IMR-90 (cell line): ENCODE measurements at regions not wholly inside any gene's neighbourhood (a gene's known extent, or its start where the extent isn't known, plus 50 kb on each side); places are given as distances from the start of the nearest gene placed in this dataset.

Experiments
- ATAC-seq: fragments of 200-7000 bp; cut with Tn5 transposase; 2 replicates; pipeline ENCODE4 v1.9.1; 2020; ENCODE audit warnings: low read depth, mild to moderate bottlenecking, moderate library complexity
- BruUV-seq: library from RNA; stranded (reverse); fragments of 400-500 nt; replicated peaks from 2 replicates; lab custom pipeline; 2021; lab: Mats Ljungman, UMichigan
- CTCF ChIA-PET: fragments of 300-600 bp; formaldehyde crosslinking; extraction: SDS; loops from one replicate; lab custom pipeline; 2021; ENCODE audit warnings: antibody characterized with exemption; lab: Yijun Ruan, JAX
- POLR2A ChIA-PET: fragments of 300-600 bp; sonication (Branson Sonifier 250); formaldehyde crosslinking; loops from one replicate; lab custom pipeline; 2022; ENCODE audit warnings: antibody characterized with exemption; ENCODE audit not compliant: unreplicated experiment; lab: Charles Lee
- DNase-seq: peaks from one replicate; pipeline ENCODE4 v3.0.0; 2013
- H2AFZ ChIP-seq: replicated peaks from 2 replicates; pipeline ENCODE3; 2013; ENCODE audit warnings: low read length, mild to moderate bottlenecking; ENCODE audit not compliant: poor library complexity
- H2AK5ac ChIP-seq: 2 replicates; pipeline ENCODE4 v1.6.1; 2013; ENCODE audit warnings: low read depth, low read length, inconsistent platforms
- H2AK9ac ChIP-seq: replicated peaks from 2 replicates; pipeline ENCODE3; 2013; ENCODE audit warnings: mild to moderate bottlenecking, low read depth, low read length, moderate library complexity; ENCODE audit not compliant: poor library complexity
- H2BK120ac ChIP-seq: 2 replicates; pipeline ENCODE4 v1.6.1; 2013; ENCODE audit warnings: low read depth, low read length, inconsistent platforms
- H2BK15ac ChIP-seq: 3 replicates; pipeline ENCODE4 v1.6.1; 2013; ENCODE audit warnings: low read depth, low read length, inconsistent platforms
- H2BK20ac ChIP-seq: 2 replicates; pipeline ENCODE4 v1.6.1; 2013; ENCODE audit warnings: low read depth, mild to moderate bottlenecking, inconsistent platforms, low read length, moderate library complexity
- H2BK5ac ChIP-seq: 2 replicates; pipeline ENCODE4 v1.6.1; 2013; ENCODE audit warnings: mild to moderate bottlenecking, low read depth, low read length, inconsistent platforms; ENCODE audit not compliant: poor library complexity, severe bottlenecking
- H3K14ac ChIP-seq: replicated peaks from 2 replicates; pipeline ENCODE4 v1.6.1; 2013; ENCODE audit warnings: low read depth, low read length, inconsistent platforms
- H3K18ac ChIP-seq: 2 replicates; pipeline ENCODE4 v1.6.1; 2013; ENCODE audit warnings: low read depth, low read length, control low read depth
- H3K23ac ChIP-seq: 2 replicates; pipeline ENCODE4 v1.6.1; 2013; ENCODE audit warnings: low read depth, low read length, inconsistent platforms
- H3K27ac ChIP-seq: 2 replicates; pipeline ENCODE4 v1.5.1; 2013; ENCODE audit warnings: mild to moderate bottlenecking, control low read depth, low read length; ENCODE audit not compliant: insufficient read depth
- H3K27me3 ChIP-seq: 2 replicates; pipeline ENCODE4 v1.6.1; 2013; ENCODE audit warnings: low read length; ENCODE audit not compliant: control insufficient read depth, insufficient read depth
- H3K36me3 ChIP-seq: 2 replicates; pipeline ENCODE4 v1.6.1; 2013; ENCODE audit warnings: low read length, mixed read lengths; ENCODE audit not compliant: control insufficient read depth, insufficient read depth
- H3K4ac ChIP-seq: 2 replicates; pipeline ENCODE4 v1.6.1; 2013; ENCODE audit warnings: low read depth, low read length, inconsistent platforms
- H3K4me1 ChIP-seq: 2 replicates; pipeline ENCODE4 v1.6.1; 2013; ENCODE audit warnings: low read length, mixed read lengths; ENCODE audit not compliant: control insufficient read depth, insufficient read depth
- H3K4me2 ChIP-seq: 2 replicates; pipeline ENCODE4 v1.6.1; 2013; ENCODE audit warnings: low read depth, mild to moderate bottlenecking, control low read depth, low read length, moderate library complexity
- H3K4me3 ChIP-seq: 2 replicates; pipeline ENCODE4 v1.5.1; 2013; ENCODE audit warnings: low read depth, mild to moderate bottlenecking, control low read depth, low read length, moderate library complexity; ENCODE audit not compliant: insufficient read depth
- H3K56ac ChIP-seq: 2 replicates; pipeline ENCODE4 v1.6.1; 2013; ENCODE audit warnings: low read length, inconsistent platforms; ENCODE audit not compliant: insufficient read depth; ENCODE audit errors: extremely low read depth
- H3K79me1 ChIP-seq, 2 experiments: 2 replicates each; pipeline ENCODE4 v1.6.1; 2013; ENCODE audit warnings: low read length in 2 of 2, inconsistent platforms in 1 of 2, low read depth in 1 of 2
- H3K9ac ChIP-seq: 2 replicates; pipeline ENCODE4 v1.6.1; 2013; ENCODE audit warnings: low read depth, low read length, control low read depth
- H3K9me1 ChIP-seq: 2 replicates; pipeline ENCODE4 v1.6.1; 2013; ENCODE audit warnings: low read length, inconsistent platforms; ENCODE audit not compliant: insufficient read depth
- H3K9me3 ChIP-seq: 2 replicates; pipeline ENCODE4 v1.6.1; 2013; ENCODE audit warnings: low read length; ENCODE audit not compliant: control insufficient read depth, insufficient read depth
- H4K20me1 ChIP-seq: 2 replicates; pipeline ENCODE4 v1.6.1; 2013; ENCODE audit warnings: low read length, inconsistent platforms; ENCODE audit not compliant: insufficient read depth
- H4K5ac ChIP-seq: 2 replicates; pipeline ENCODE4 v1.6.1; 2013; ENCODE audit warnings: mild to moderate bottlenecking, low read depth, low read length, control low read depth
- H4K8ac ChIP-seq, 2 experiments: 2 replicates each; pipeline ENCODE4 v1.6.1; 2013; ENCODE audit warnings: low read depth in 2 of 2, low read length in 2 of 2, control low read depth in 1 of 2, inconsistent platforms in 1 of 2
- H4K91ac ChIP-seq: 2 replicates; pipeline ENCODE4 v1.6.1; 2013; ENCODE audit warnings: low read depth, low read length, inconsistent platforms; ENCODE audit not compliant: insufficient read depth
- BHLHE40 ChIP-seq: fragments of 150-350 bp; IDR thresholded peaks from 2 replicates; pipeline ENCODE4 v1.6.1; 2016; ENCODE audit warnings: mild to moderate bottlenecking, low read depth, low read length
- CEBPB ChIP-seq: IDR thresholded peaks from 2 replicates; pipeline ENCODE4 v1.6.1; 2012; ENCODE audit warnings: low read depth, low read length, improper control_type of control experiment
- CHD1 ChIP-seq: IDR thresholded peaks from 2 replicates; pipeline ENCODE4 v1.6.1; 2012; ENCODE audit warnings: low read depth, low read length, improper control_type of control experiment
- FOS ChIP-seq: fragments of 150-350 bp; IDR thresholded peaks from 2 replicates; pipeline ENCODE4 v1.6.1; 2016; ENCODE audit warnings: low read depth, low read length
- MAFK ChIP-seq: IDR thresholded peaks from 2 replicates; pipeline ENCODE4 v1.6.1; 2012; ENCODE audit warnings: low read depth, low read length, improper control_type of control experiment
- MAZ ChIP-seq: IDR thresholded peaks from 2 replicates; pipeline ENCODE4 v1.6.1; 2012; ENCODE audit warnings: low read depth, mild to moderate bottlenecking, low read length, improper control_type of control experiment, moderate library complexity, borderline replicate concordance
- MXI1 ChIP-seq: IDR thresholded peaks from 2 replicates; pipeline ENCODE4 v1.6.1; 2012; ENCODE audit warnings: low read depth, mild to moderate bottlenecking, low read length, moderate library complexity, borderline replicate concordance
- NFE2L2 ChIP-seq: fragments of 150-350 bp; IDR thresholded peaks from 2 replicates; pipeline ENCODE4 v1.6.1; 2016; ENCODE audit warnings: low read depth, mild to moderate bottlenecking, low read length
- POLR2A ChIP-seq: IDR thresholded peaks from 2 replicates; pipeline ENCODE4 v1.6.1; 2012; ENCODE audit warnings: mild to moderate bottlenecking, low read depth, low read length
- RAD21 ChIP-seq: IDR thresholded peaks from 2 replicates; pipeline ENCODE4 v1.6.1; 2012; ENCODE audit warnings: low read length, improper control_type of control experiment
- RCOR1 ChIP-seq: IDR thresholded peaks from 2 replicates; pipeline ENCODE4 v1.6.1; 2012; ENCODE audit warnings: mild to moderate bottlenecking, low read length, improper control_type of control experiment; ENCODE audit not compliant: insufficient replicate concordance
- RFX5 ChIP-seq: IDR thresholded peaks from 2 replicates; pipeline ENCODE4 v1.8.0; 2012; ENCODE audit warnings: low read depth, mild to moderate bottlenecking, low read length, moderate library complexity
- SMC3 ChIP-seq: fragments of 150-350 bp; IDR thresholded peaks from 2 replicates; pipeline ENCODE4 v1.6.1; 2016; ENCODE audit warnings: low read depth, mild to moderate bottlenecking, antibody characterized with exemption, low read length, moderate library complexity
- dilution Hi-C: fragments of 300-500 bp; cut with HindIII; formaldehyde crosslinking; loops from one replicate; pipeline ENCODE4 v1.14.3; 2018; ENCODE audit warnings: low sequenced_read_pairs; ENCODE audit not compliant: unreplicated experiment
- in situ Hi-C: fragments of 300-500 bp; cut with MboI; formaldehyde crosslinking; loops from 3 replicates; pipeline ENCODE4 v1.14.3; 2019; ENCODE audit warnings: low sequenced_read_pairs, inconsistent platforms, mixed read lengths
- intact Hi-C: fragments of 100-400 bp; cut with micrococcal nuclease; formaldehyde crosslinking; loops from 2 replicates; pipeline ENCODE4 v1.10.0; 2022
- TF ChIP-seq, protein P1 (sequence below): fragments of 150-350 bp; IDR thresholded peaks from 2 replicates; pipeline ENCODE4 v1.6.1; 2017; ENCODE audit warnings: mild to moderate bottlenecking, antibody characterized with exemption, low read length, low read depth
- TF ChIP-seq, protein P2 (sequence below): conservative IDR thresholded peaks from 2 replicates; pipeline ENCODE4 v1.5.1; 2012; ENCODE audit warnings: mild to moderate bottlenecking, low read depth, low read length, improper control_type of control experiment
- TF ChIP-seq, protein P3 (sequence below): fragments of 150-350 bp; IDR thresholded peaks from 2 replicates; pipeline ENCODE4 v1.6.1; 2016; ENCODE audit warnings: low read depth, mild to moderate bottlenecking, low read length, moderate library complexity, borderline replicate concordance

DNA sequence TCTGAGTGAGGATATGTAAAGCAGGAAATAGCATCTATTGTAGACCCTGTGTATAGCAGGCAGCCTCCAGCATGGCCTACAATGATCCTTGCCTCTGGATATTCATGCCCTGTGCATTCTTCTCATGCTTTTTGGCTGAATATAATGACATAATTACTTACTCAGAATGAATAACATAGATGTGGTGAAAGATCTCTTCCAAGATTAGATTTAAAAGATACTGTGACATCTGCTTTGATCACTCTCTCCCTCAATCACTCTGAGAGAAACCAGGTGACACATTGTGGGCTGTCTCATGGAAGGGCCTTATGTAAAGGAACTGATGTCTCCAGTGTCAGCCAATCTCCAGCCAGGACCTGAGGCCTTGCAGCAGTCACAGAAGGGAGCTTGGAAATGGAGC lies 376.7 kb downstream of the DNAH5 start:
- ChIA-PET CTCF (interaction anchor here (0.7 to 1.6 kb wide), 2 partner anchors 89 to 1475 kb away, joined by 3 to 5 read pairs; no protein-coding TSS in a partner anchor), POLR2A (no interaction called here)
- H3K4me3 ChIP-seq, result no peak overlapping the region
- no peaks in the 10 kb centered on the region for H3K79me1 ChIP-seq
- ATAC-seq, result peak; percentile 91
- H3K4me2 ChIP-seq, result no peak overlapping the region
- dilution Hi-C loops, result no loop called here
- no peak overlapping the region for H2AK9ac ChIP-seq
- H3K23ac ChIP-seq, result 0 out of 2 replicates have a peak overlapping the region, but pooled peaks have one; percentile 7
- no peaks in the 10 kb centered on the region for H3K36me3 ChIP-seq
- peak; percentile 72 for DNase-seq
- no peak overlapping the region; the same call in 1 of the 2 replicates for H3K56ac ChIP-seq
- no peak overlapping the region for H3K9ac ChIP-seq
- peak overlapping the region; percentile 47 to 80; a peak in 2 of 4 replicates for H4K8ac ChIP-seq
- in situ Hi-C loops, result no loop called here
- peak overlapping the region; percentile 61; the same call in 2 of the 3 replicates for H2BK15ac ChIP-seq
- H2AFZ ChIP-seq, result peak overlapping the region; percentile 24
- H3K27me3 ChIP-seq, result no peaks in the 10 kb centered on the region
- H4K20me1 ChIP-seq, result no peaks in the 10 kb centered on the region
- no peaks in the 10 kb centered on the region; the same call in 1 of the 2 replicates for H3K9me1 ChIP-seq
- BruUV-seq, result no TSS peak
- no peaks in the 10 kb centered on the region for H3K9me3 ChIP-seq
- peak overlapping the region; percentile 49; the same call in 1 of the 2 replicates for H4K5ac ChIP-seq
- H3K4me1 ChIP-seq, result peaks cover 7% of the 10 kb centered on the region
- intact Hi-C loops, result no loop called here
- H3K27ac ChIP-seq, result peak overlapping the region; percentile 46
- H2BK20ac ChIP-seq, result peak overlapping the region; percentile 88
- H4K91ac ChIP-seq, result 0 out of 2 replicates have a peak overlapping the region, but pooled peaks have one; percentile 30
- H2AK5ac ChIP-seq, result peak overlapping the region; percentile 22
- 0 out of 2 replicates have a peak overlapping the region, but pooled peaks have one; percentile 34 for H3K14ac ChIP-seq
- H3K4ac ChIP-seq, result peak overlapping the region; percentile 69
- peak overlapping the region; percentile 89 for H2BK120ac ChIP-seq
- TF ChIP-seq POLR2A, result no peak
- TF ChIP-seq NFE2L2, result no peak
- TF ChIP-seq BHLHE40, result no peak
- TF ChIP-seq RCOR1, result no peak
- TF ChIP-seq FOS, result no peak
- TF ChIP-seq, protein P1, sequence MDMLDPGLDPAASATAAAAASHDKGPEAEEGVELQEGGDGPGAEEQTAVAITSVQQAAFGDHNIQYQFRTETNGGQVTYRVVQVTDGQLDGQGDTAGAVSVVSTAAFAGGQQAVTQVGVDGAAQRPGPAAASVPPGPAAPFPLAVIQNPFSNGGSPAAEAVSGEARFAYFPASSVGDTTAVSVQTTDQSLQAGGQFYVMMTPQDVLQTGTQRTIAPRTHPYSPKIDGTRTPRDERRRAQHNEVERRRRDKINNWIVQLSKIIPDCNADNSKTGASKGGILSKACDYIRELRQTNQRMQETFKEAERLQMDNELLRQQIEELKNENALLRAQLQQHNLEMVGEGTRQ, result no peak
- no peak for TF ChIP-seq MAZ
- TF ChIP-seq RFX5, result no peak
- no peak for TF ChIP-seq SMC3
- TF ChIP-seq RAD21, result no peak
- TF ChIP-seq, protein P2, sequence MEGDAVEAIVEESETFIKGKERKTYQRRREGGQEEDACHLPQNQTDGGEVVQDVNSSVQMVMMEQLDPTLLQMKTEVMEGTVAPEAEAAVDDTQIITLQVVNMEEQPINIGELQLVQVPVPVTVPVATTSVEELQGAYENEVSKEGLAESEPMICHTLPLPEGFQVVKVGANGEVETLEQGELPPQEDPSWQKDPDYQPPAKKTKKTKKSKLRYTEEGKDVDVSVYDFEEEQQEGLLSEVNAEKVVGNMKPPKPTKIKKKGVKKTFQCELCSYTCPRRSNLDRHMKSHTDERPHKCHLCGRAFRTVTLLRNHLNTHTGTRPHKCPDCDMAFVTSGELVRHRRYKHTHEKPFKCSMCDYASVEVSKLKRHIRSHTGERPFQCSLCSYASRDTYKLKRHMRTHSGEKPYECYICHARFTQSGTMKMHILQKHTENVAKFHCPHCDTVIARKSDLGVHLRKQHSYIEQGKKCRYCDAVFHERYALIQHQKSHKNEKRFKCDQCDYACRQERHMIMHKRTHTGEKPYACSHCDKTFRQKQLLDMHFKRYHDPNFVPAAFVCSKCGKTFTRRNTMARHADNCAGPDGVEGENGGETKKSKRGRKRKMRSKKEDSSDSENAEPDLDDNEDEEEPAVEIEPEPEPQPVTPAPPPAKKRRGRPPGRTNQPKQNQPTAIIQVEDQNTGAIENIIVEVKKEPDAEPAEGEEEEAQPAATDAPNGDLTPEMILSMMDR, result no peak
- TF ChIP-seq MAFK, result no peak
- TF ChIP-seq CEBPB, result no peak
- no peak for TF ChIP-seq CHD1
- TF ChIP-seq, protein P3, sequence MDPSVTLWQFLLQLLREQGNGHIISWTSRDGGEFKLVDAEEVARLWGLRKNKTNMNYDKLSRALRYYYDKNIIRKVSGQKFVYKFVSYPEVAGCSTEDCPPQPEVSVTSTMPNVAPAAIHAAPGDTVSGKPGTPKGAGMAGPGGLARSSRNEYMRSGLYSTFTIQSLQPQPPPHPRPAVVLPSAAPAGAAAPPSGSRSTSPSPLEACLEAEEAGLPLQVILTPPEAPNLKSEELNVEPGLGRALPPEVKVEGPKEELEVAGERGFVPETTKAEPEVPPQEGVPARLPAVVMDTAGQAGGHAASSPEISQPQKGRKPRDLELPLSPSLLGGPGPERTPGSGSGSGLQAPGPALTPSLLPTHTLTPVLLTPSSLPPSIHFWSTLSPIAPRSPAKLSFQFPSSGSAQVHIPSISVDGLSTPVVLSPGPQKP, result no peak
- no peak for TF ChIP-seq MXI1
- peak overlapping the region; percentile 78 for H2BK5ac ChIP-seq
- peak overlapping the region; percentile 74; the same call in 1 of the 2 replicates for H3K18ac ChIP-seq
